ENCODE measurements at regions not wholly inside any gene's neighbourhood (a gene's known extent, or its start where the extent isn't known, plus 50 kb on each side); places are given as distances from the start of the nearest gene placed in this dataset.
"Not testable (repeated sequence)": the region's sequence is repeated elsewhere in the genome, so short reads cannot be mapped to it uniquely, and the experiment has no call there.

DNA sequence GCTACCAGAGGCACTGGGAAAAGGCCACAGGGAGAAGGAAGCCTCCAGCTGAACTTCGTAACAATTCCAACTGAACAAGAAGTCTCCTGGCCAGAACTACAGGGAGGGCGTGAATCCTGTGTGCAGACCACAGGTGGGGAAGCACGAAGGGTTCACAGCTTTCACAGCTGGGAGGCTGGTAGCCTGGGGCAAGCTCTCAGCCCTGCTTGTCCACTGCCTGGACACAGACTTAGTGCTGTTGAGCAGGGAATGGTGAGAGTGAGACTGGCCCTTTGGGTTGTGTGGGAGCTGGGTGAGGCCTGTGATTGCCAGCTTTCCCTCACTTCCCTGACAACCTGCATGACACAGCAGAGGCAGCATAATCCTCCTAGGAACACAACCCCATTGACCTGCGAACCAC, 52.1 kb upstream of the TMEM45B start:
- not testable (repeated sequence) for H3K27me3 Mint-ChIP-seq; H3K9me3 Mint-ChIP-seq; H3K4me1 Mint-ChIP-seq; H3K27ac Mint-ChIP-seq; ATAC-seq; DNase-seq; H3K4me3 Mint-ChIP-seq; H3K36me3 Mint-ChIP-seq (ENCODE audit: low read depth)

DNA sequence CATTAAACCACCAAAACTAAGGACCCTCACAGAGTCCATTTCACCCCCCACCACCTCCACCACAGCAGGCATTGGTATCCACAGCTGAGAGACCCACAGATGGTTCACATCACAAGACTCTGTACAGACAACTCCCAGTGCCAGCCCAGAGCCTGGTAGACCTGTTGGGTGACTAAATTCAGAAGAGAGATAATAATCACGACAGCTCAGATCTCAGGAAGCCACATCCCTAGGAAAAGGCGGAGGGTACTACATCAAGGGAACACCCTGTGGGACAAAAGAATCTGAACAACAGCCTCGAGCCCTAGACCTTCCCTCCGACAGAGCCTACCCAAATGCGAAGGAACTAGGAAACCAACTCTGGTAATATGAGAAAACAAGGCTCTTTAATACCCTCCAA, 51.4 kb upstream of the TMEM45B start:
- not testable (repeated sequence) for H3K27ac Mint-ChIP-seq; H3K27me3 Mint-ChIP-seq; ATAC-seq; H3K9me3 Mint-ChIP-seq; H3K36me3 Mint-ChIP-seq (ENCODE audit: low read depth); DNase-seq; H3K4me1 Mint-ChIP-seq; H3K4me3 Mint-ChIP-seq
